Esophagus muscularis mucosa (tissue), 3 donors: ENCODE measurements at regions not wholly inside any gene's neighbourhood (a gene's known extent, or its start where the extent isn't known, plus 50 kb on each side); places are given as distances from the start of the nearest gene placed in this dataset.

Experiments used
- CTCF ChIP-seq, 3 experiments: fragments of 200-600 bp in 2 of 3; fragments of 450-650 bp in 1 of 3; sonication (generic) in 2 of 3; IDR thresholded peaks; one replicate each; pipeline ENCODE4 v1.5.1; 2017 to 2019; ENCODE audit warnings: antibody characterized with exemption in 3 of 3, mild to moderate bottlenecking in 2 of 3, moderate library complexity in 1 of 3
- POLR2A ChIP-seq: fragments of 450-650 bp; IDR thresholded peaks from one replicate; pipeline ENCODE4 v1.6.1; 2017; ENCODE audit warnings: antibody characterized with exemption, moderate library complexity, mild to moderate bottlenecking, low read depth

- TF ChIP-seq CTCF (IDR thresholded peaks at IDR 0.05) (peak; percentile 31 to 47 (median 42)), POLR2A (no peak)
Measured at GRCh38 chr2:53422979-53423378, 344.6 kb upstream of the CHAC2 start.
